ENCODE measurements at regions not wholly inside any gene's neighbourhood (a gene's known extent, or its start where the extent isn't known, plus 50 kb on each side); places are given as distances from the start of the nearest gene placed in this dataset.

GRCh38 chr18:44474591-44474990 is 206.1 kb upstream of the SETBP1 start:
- peak; percentile 82 for DNase-seq (ENCODE audit: low read depth)
- H3K4me3 ChIP-seq (ENCODE audit: low read depth, low read length): no peak overlapping the region
- TF ChIP-seq CTCF (IDR thresholded peaks at IDR 0.05; ENCODE audit: insufficient read depth, low read length): no peak

GRCh38 chr18:44482761-44483160 is 197.9 kb upstream of the SETBP1 start:
- TF ChIP-seq CTCF (IDR thresholded peaks at IDR 0.05; ENCODE audit: insufficient read depth, low read length): no peak
- no peak overlapping the region for H3K4me3 ChIP-seq (ENCODE audit: low read depth, low read length)
- DNase-seq (ENCODE audit: low read depth): no peak

GRCh38 chr18:44495151-44495550 is 185.5 kb upstream of the SETBP1 start:
- no peak for TF ChIP-seq CTCF (IDR thresholded peaks at IDR 0.05; ENCODE audit: insufficient read depth, low read length)
- no peak for DNase-seq (ENCODE audit: low read depth)
- no peak overlapping the region for H3K4me3 ChIP-seq (ENCODE audit: low read depth, low read length)

- no peak overlapping the region for H3K4me3 ChIP-seq (ENCODE audit: low read depth, low read length)
- TF ChIP-seq CTCF (IDR thresholded peaks at IDR 0.05; ENCODE audit: insufficient read depth, low read length): no peak
These were observed 183.4 kb upstream of the SETBP1 start for GRCh38 chr18:44497311-44497710.

GRCh38 chr18:44497757-44498490 is 182.8 kb upstream of the SETBP1 start:
- no peak for DNase-seq (ENCODE audit: low read depth)
- TF ChIP-seq CTCF (IDR thresholded peaks at IDR 0.05; ENCODE audit: insufficient read depth, low read length): no peak

More at GRCh38 chr18:44497311-44497710, 183.4 kb upstream of the SETBP1 start:
- no peak for DNase-seq (ENCODE audit: low read depth)

GRCh38 chr18:44500808-44501610 is 179.7 kb upstream of the SETBP1 start:
- no peak for TF ChIP-seq CTCF (IDR thresholded peaks at IDR 0.05; ENCODE audit: insufficient read depth, low read length)
- DNase-seq (ENCODE audit: low read depth): no peak
- no peak overlapping the region for H3K4me3 ChIP-seq (ENCODE audit: low read depth, low read length)

More at GRCh38 chr18:44497757-44498490, 182.8 kb upstream of the SETBP1 start:
- no peak overlapping the region for H3K4me3 ChIP-seq (ENCODE audit: low read depth, low read length)

All from fibroblast of the aortic adventitia (primary cell).